GM23338 (cell line): ENCODE measurements at regions not wholly inside any gene's neighbourhood (a gene's known extent, or its start where the extent isn't known, plus 50 kb on each side); places are given as distances from the start of the nearest gene placed in this dataset.

Experiments used
- ATAC-seq: fragments of 200-7000 bp; cut with Tn5 transposase; 3 replicates; pipeline ENCODE4 v1.9.1; 2020
- DNase-seq: peaks from one replicate; pipeline ENCODE4 v3.0.0-alpha.2; 2015; ENCODE audit warnings: low spot score
- H2AFZ ChIP-seq: fragments of 200-600 bp; sonication (generic); 2 replicates; pipeline ENCODE4 v1.8.0; 2016; ENCODE audit warnings: antibody characterized with exemption, mild to moderate bottlenecking, moderate library complexity
- H3F3A ChIP-seq: fragments of 200-600 bp; sonication (generic); replicated peaks from 2 replicates; pipeline ENCODE4 v1.8.0; 2017; ENCODE audit warnings: antibody characterized with exemption, mixed run types, low read depth
- H3K27ac ChIP-seq: fragments of 200-600 bp; sonication (generic); 2 replicates; pipeline ENCODE4 v1.6.1; 2016; ENCODE audit warnings: low read depth
- H3K27me3 ChIP-seq: fragments of 200-600 bp; sonication (generic); 2 replicates; pipeline ENCODE4 v1.8.0; 2016; ENCODE audit warnings: mild to moderate bottlenecking, mixed run types, moderate library complexity; ENCODE audit not compliant: insufficient read depth
- H3K36me3 ChIP-seq: fragments of 200-600 bp; sonication (generic); 2 replicates; pipeline ENCODE4 v1.8.0; 2016; ENCODE audit warnings: mild to moderate bottlenecking; ENCODE audit not compliant: insufficient read depth
- H3K4me1 ChIP-seq: fragments of 200-600 bp; sonication (generic); 2 replicates; pipeline ENCODE4 v1.8.0; 2016; ENCODE audit warnings: mild to moderate bottlenecking, moderate library complexity; ENCODE audit not compliant: insufficient read depth
- H3K4me2 ChIP-seq: fragments of 200-600 bp; sonication (generic); 2 replicates; pipeline ENCODE4 v1.7.1; 2017; ENCODE audit warnings: mixed run types
- H3K4me3 ChIP-seq: fragments of 200-600 bp; sonication (generic); 2 replicates; pipeline ENCODE4 v1.6.1; 2016; ENCODE audit warnings: mixed run types
- H3K79me2 ChIP-seq: fragments of 200-600 bp; sonication (generic); replicated peaks from 2 replicates; pipeline ENCODE4 v1.8.0; 2017; ENCODE audit warnings: mild to moderate bottlenecking; ENCODE audit not compliant: insufficient read depth
- H3K9me2 ChIP-seq: fragments of 200-600 bp; sonication (generic); 2 replicates; pipeline ENCODE4 v1.8.0; 2017; ENCODE audit not compliant: insufficient read depth
- H4K20me1 ChIP-seq: fragments of 200-600 bp; sonication (generic); replicated peaks from 2 replicates; pipeline ENCODE4 v1.8.0; 2017; ENCODE audit warnings: mild to moderate bottlenecking; ENCODE audit not compliant: insufficient read depth
- H3K27ac Mint-ChIP-seq: 2 replicates; pipeline ENCODE4 v1.8.0; 2020; ENCODE audit warnings: inconsistent platforms, mild to moderate bottlenecking, moderate library complexity, mixed read lengths
- H3K27me3 Mint-ChIP-seq: 3 replicates; pipeline ENCODE4 v1.8.0; 2022; ENCODE audit warnings: low read depth, mild to moderate bottlenecking, moderate library complexity, mixed read lengths, inconsistent platforms; ENCODE audit not compliant: insufficient read depth, poor library complexity
- H3K36me3 Mint-ChIP-seq: 3 replicates; pipeline ENCODE4 v1.8.0; 2021; ENCODE audit warnings: low read depth, mild to moderate bottlenecking, inconsistent platforms, moderate library complexity, mixed read lengths
- H3K4me1 Mint-ChIP-seq: 3 replicates; pipeline ENCODE4 v1.8.0; 2020; ENCODE audit warnings: mild to moderate bottlenecking, inconsistent platforms, mixed read lengths
- H3K4me3 Mint-ChIP-seq: 3 replicates; pipeline ENCODE4 v1.8.0; 2021; ENCODE audit warnings: moderate library complexity, mild to moderate bottlenecking, inconsistent platforms, mixed read lengths
- H3K9me3 Mint-ChIP-seq: 3 replicates; pipeline ENCODE4 v1.8.0; 2020; ENCODE audit warnings: moderate library complexity, mild to moderate bottlenecking, inconsistent platforms, mixed read lengths
- CREB1 ChIP-seq: fragments of 250-450 bp; sonication (Bioruptor Pico); IDR thresholded peaks from 2 replicates; pipeline ENCODE4 v1.5.0; 2020; ENCODE audit warnings: low read depth, mild to moderate bottlenecking, moderate library complexity
- CTCF ChIP-seq, 2 experiments: fragments of 200-600 bp in 1 of 2; sonication (generic) in 1 of 2; conservative IDR thresholded peaks; 2 replicates each; pipeline versions ENCODE4 v1.5.1 to v1.6.1; 2016 to 2017; ENCODE audit warnings: antibody characterized with exemption in 2 of 2, low read depth in 2 of 2, mild to moderate bottlenecking in 2 of 2, moderate library complexity in 1 of 2
- ETS1 ChIP-seq: IDR thresholded peaks from 2 replicates; pipeline ENCODE4 v1.6.1; 2016; ENCODE audit warnings: antibody characterized with exemption
- ZNF462 ChIP-seq: fragments of 250-450 bp; sonication (Bioruptor Pico); IDR thresholded peaks from 2 replicates; pipeline ENCODE4 v1.5.0; 2020; ENCODE audit warnings: mild to moderate bottlenecking, moderate library complexity

- TF ChIP-seq ZNF462 (CRISPR knock-in tag): no peak
- no peak for TF ChIP-seq CTCF (conservative IDR thresholded peaks at IDR 0.05; ENCODE audit: low read depth in 2 of 2)
- TF ChIP-seq ETS1: no peak
Measured at GRCh38 chr9:99713838-99714306, 107.8 kb upstream of the NR4A3 start (continued).

- Mint-ChIP-seq H3K4me1 (peaks cover 10% of the 10 kb centered on the region), H3K27me3 (peaks cover 1% of the 10 kb centered on the region), H3K36me3 (no peaks in the 10 kb centered on the region), H3K9me3 (peaks cover 6% of the 10 kb centered on the region; the same call in 1 of the 3 replicates), H3K4me3 (no peak overlapping the region), H3K27ac (no peak overlapping the region)
- DNase-seq: no peak
- no peak for ATAC-seq
- Histone ChIP-seq H3K9me2 (0 out of 2 replicates have a peak, but pooled peaks cover 4% of the 10 kb centered on the region), H2AFZ (no peak overlapping the region), H3K4me2 (no peak overlapping the region), H3K79me2 (no peaks in the 10 kb centered on the region), H4K20me1 (no peaks in the 10 kb centered on the region), H3F3A (no peaks in the 10 kb centered on the region), H3K27me3 (no peaks in the 10 kb centered on the region), H3K27ac (no peak overlapping the region), H3K36me3 (no peaks in the 10 kb centered on the region), H3K4me3 (no peak overlapping the region), H3K4me1 (peaks cover 14% of the 10 kb centered on the region)
- no peak for TF ChIP-seq CREB1 (CRISPR knock-in tag)
Measured at GRCh38 chr9:99718631-99719030, 103.1 kb upstream of the NR4A3 start.
